ENCODE measurements at regions not wholly inside any gene's neighbourhood (a gene's known extent, or its start where the extent isn't known, plus 50 kb on each side); places are given as distances from the start of the nearest gene placed in this dataset.
"Not testable (repeated sequence)": the region's sequence is repeated elsewhere in the genome, so short reads cannot be mapped to it uniquely, and the experiment has no call there.

- H3K27me3 Mint-ChIP-seq, H3K4me1 Mint-ChIP-seq, H3K4me3 Mint-ChIP-seq, H3K27ac Mint-ChIP-seq, H3K36me3 Mint-ChIP-seq, H3K9me3 Mint-ChIP-seq: not testable (repeated sequence)
Measured at GRCh38 chr14:106329987-106330774, 803.8 kb downstream of the TMEM121 start.

DNA sequence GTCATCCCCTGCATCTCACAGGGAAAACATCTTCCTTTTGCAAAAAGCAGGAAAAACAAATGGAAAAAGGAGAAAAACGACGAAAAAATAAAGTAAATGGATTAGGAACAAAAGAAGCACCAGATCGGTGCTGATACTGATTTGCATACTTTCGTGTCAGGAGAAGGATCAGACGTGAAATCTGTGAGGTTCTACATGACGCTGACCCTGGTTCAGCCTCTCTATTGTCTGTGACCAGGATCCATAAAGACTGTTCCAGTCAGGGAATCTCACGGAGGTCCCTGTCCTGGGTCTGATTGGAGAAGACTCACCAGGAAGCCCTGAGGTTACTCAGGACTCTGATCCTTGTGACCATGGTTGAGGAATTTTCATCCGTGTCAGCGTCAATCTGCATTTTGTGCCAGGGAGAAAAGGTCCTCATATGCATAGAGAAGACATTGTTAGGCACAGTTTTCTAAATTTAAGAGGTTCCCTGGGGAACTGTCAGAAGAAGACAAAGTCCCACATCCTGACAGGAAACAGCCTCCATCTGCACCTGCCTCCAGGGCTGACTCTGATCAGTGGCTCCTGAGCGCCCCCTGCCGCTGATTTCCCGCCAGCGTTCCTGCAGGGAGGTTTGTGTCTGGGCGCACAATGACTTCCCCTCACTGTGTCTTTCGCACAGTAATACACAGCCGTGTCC lies 808.2 kb downstream of the TMEM121 start:
- H3K27me3 Mint-ChIP-seq, H3K9me3 Mint-ChIP-seq, H3K36me3 Mint-ChIP-seq, H3K4me1 Mint-ChIP-seq, H3K27ac Mint-ChIP-seq, H3K4me3 Mint-ChIP-seq: not testable (repeated sequence)

GRCh38 chr14:106335110-106335429 lies 808.7 kb downstream of the TMEM121 start:
- not testable (repeated sequence) for H3K9me3 Mint-ChIP-seq, H3K4me3 Mint-ChIP-seq, H3K4me1 Mint-ChIP-seq, H3K27me3 Mint-ChIP-seq, H3K36me3 Mint-ChIP-seq, H3K27ac Mint-ChIP-seq

GRCh38 chr14:106338775-106339174 lies 812.4 kb downstream of the TMEM121 start:
- peaks cover 13% of the 10 kb centered on the region for H3K27me3 Mint-ChIP-seq
- not testable (repeated sequence) for H3K9me3 Mint-ChIP-seq, H3K36me3 Mint-ChIP-seq

GRCh38 chr14:106340658-106341057 lies 814.3 kb downstream of the TMEM121 start:
- not testable (repeated sequence) for H3K27ac Mint-ChIP-seq, H3K9me3 Mint-ChIP-seq, H3K4me3 Mint-ChIP-seq, H3K4me1 Mint-ChIP-seq, H3K36me3 Mint-ChIP-seq
- H3K27me3 Mint-ChIP-seq, result peaks cover 13% of the 10 kb centered on the region

More at GRCh38 chr14:106338775-106339174, 812.4 kb downstream of the TMEM121 start:
- not testable (repeated sequence) for H3K27ac Mint-ChIP-seq, H3K4me3 Mint-ChIP-seq, H3K4me1 Mint-ChIP-seq

- H3K9me3 Mint-ChIP-seq, H3K4me1 Mint-ChIP-seq, H3K4me3 Mint-ChIP-seq: not testable (repeated sequence)
Measured at GRCh38 chr14:106341161-106341560, 814.8 kb downstream of the TMEM121 start.

GRCh38 chr14:106343626-106344025 lies 817.2 kb downstream of the TMEM121 start:
- peaks cover 14% of the 10 kb centered on the region for H3K27me3 Mint-ChIP-seq
- no peaks in the 10 kb centered on the region for H3K4me1 Mint-ChIP-seq
- H3K9me3 Mint-ChIP-seq, result no peaks in the 10 kb centered on the region
- H3K4me3 Mint-ChIP-seq, result no peak overlapping the region
- no peaks in the 10 kb centered on the region for H3K36me3 Mint-ChIP-seq
- H3K27ac Mint-ChIP-seq, result no peak overlapping the region

More at GRCh38 chr14:106341161-106341560, 814.8 kb downstream of the TMEM121 start:
- H3K27me3 Mint-ChIP-seq, result peaks cover 13% of the 10 kb centered on the region
- H3K36me3 Mint-ChIP-seq, H3K27ac Mint-ChIP-seq: not testable (repeated sequence)

GRCh38 chr14:106344065-106344614 lies 817.8 kb downstream of the TMEM121 start:
- peaks cover 14% of the 10 kb centered on the region for H3K27me3 Mint-ChIP-seq
- not testable (repeated sequence) for H3K36me3 Mint-ChIP-seq, H3K4me3 Mint-ChIP-seq, H3K9me3 Mint-ChIP-seq, H3K27ac Mint-ChIP-seq, H3K4me1 Mint-ChIP-seq

DNA sequence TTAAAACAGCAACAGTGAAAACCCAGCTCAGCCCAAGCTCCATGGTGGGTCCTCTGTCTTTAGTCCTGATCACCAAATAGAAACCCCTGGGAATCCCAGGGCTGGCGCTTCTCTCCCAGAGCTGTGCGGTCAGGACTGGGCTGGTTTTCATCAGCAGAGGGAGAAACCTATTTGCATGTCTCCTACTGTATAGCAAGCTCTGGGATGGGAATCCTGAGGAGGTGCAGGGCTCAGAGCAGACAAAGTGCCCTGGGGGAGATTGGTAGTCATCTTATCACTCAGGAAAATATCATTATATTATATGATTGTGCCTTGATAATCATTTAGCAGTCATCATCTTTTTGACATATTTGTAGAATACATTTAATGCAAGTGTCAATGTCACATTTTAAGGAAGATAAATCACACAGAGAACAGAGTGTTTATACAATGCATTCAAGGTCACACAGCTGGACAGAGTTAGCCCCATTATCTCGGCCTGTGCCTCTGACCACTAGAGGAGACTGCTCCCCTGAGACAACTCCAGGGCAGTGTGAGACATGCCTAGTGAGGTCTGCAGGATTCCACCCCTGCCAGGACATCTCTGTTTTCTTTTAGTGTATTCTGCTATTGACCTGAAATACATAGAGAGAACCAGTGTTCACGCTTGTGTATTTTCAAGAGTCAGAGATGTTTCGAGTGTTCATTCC lies 818.6 kb downstream of the TMEM121 start:
- not testable (repeated sequence) for H3K4me3 Mint-ChIP-seq, H3K4me1 Mint-ChIP-seq, H3K9me3 Mint-ChIP-seq, H3K36me3 Mint-ChIP-seq, H3K27ac Mint-ChIP-seq
- peaks cover 11% of the 10 kb centered on the region for H3K27me3 Mint-ChIP-seq

- Mint-ChIP-seq H3K4me3 (no peak overlapping the region), H3K36me3 (no peaks in the 10 kb centered on the region), H3K27me3 (peaks cover 9% of the 10 kb centered on the region), H3K4me1 (peaks cover 4% of the 10 kb centered on the region), H3K27ac (no peak overlapping the region), H3K9me3 (no peaks in the 10 kb centered on the region)
Measured at GRCh38 chr14:106346084-106346483, 819.7 kb downstream of the TMEM121 start.

DNA sequence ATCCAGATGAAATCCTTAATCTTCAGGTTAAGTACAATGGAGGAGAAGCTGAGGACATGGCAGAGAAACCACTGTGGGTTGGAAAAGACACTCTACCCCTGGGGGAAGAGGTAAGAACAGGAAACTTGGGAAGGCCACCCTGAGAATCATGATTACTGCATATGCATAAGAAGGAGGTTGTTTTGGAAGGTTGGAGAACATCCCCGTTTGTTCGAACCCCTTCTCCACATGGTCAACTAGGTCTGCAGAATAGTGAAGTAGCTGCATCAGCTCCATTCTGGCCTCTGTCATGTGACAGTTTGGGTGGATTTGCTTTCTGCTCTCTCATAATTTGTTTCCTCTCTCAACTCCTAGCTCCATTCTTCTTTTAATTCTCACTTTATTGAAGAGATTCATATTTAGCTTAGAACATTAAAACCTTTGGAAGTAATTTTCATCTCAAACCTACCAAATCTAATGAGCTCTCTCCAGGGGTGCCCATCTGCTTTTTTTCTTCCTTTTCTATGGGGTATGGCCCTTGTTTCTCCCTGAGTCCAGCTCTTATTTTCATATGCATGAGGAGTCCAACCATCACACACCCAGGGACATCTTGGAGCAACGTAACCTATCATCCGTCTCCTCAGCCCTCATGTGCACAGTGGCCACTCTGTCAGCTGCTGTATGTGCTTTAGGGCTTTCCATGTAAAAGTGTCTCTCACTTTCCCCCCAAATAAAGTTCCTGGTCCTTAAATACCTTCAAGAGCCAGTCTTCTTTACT lies 820.3 kb downstream of the TMEM121 start:
- Mint-ChIP-seq H3K36me3 (no peaks in the 10 kb centered on the region), H3K4me1 (peaks cover 4% of the 10 kb centered on the region), H3K4me3 (no peak overlapping the region), H3K27ac (no peak overlapping the region), H3K9me3 (no peaks in the 10 kb centered on the region), H3K27me3 (peaks cover 9% of the 10 kb centered on the region)

GRCh38 chr14:106347291-106347778 lies 821.0 kb downstream of the TMEM121 start:
- H3K27ac Mint-ChIP-seq, result no peak overlapping the region
- H3K27me3 Mint-ChIP-seq, result peaks cover 9% of the 10 kb centered on the region
- no peaks in the 10 kb centered on the region for H3K9me3 Mint-ChIP-seq
- H3K4me3 Mint-ChIP-seq, result no peak overlapping the region
- H3K4me1 Mint-ChIP-seq, result peaks cover 4% of the 10 kb centered on the region
- H3K36me3 Mint-ChIP-seq, result no peaks in the 10 kb centered on the region

DNA sequence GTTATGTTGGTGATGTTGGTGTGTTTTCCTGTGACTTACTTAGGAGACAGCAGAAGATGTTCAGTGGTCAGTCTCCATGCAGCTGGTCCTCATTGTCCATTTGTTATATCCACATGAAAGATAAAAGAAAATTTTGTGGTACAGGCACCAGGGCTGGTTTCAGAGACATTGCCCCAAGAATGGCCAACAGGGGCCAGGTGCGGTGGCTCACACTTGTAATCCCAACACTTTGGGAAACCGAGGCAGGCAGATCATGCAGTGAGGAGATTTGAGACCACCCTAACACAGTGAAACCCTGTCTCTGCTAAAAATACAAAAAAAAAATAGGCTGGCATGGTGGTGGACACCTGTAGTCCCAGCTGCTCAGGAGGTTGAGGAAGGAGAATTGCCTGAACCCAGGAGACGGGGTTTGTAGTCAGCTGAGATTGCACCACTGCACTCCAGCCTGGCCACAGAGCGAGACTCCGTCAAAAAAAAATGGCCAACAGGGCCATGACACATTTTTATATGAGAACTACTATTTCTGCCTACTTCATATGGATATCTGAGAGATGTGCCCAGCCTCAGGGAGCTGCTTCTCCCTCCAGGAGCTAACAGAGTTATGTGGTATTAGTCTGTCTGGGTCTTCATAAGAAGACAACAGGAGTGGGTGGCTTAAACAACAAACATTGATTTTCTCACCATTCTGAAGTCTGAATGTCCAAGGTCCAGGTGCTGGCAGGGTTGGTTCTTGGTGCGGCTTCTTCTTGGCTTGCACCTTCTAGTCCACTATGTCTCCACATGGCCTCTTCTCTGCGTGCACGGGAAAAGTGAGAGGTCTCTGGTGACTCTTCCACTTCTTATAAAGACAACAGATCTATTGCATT lies 821.7 kb downstream of the TMEM121 start:
- Mint-ChIP-seq H3K4me1 (peaks cover 4% of the 10 kb centered on the region), H3K36me3 (no peaks in the 10 kb centered on the region), H3K4me3 (no peak overlapping the region), H3K9me3 (no peaks in the 10 kb centered on the region), H3K27me3 (peaks cover 9% of the 10 kb centered on the region), H3K27ac (no peak overlapping the region)

GRCh38 chr14:106348873-106349540 lies 822.6 kb downstream of the TMEM121 start:
- H3K4me3 Mint-ChIP-seq, H3K9me3 Mint-ChIP-seq, H3K36me3 Mint-ChIP-seq, H3K27ac Mint-ChIP-seq, H3K4me1 Mint-ChIP-seq: not testable (repeated sequence)
- peaks cover 12% of the 10 kb centered on the region for H3K27me3 Mint-ChIP-seq

Measured in activated naive CD4-positive, alpha-beta T cell treated with anti-CD3 and anti-CD28 coated beads, Interleukin-2, amount 50 U/mL, for 24 hours (primary cell).